HFF-Myc (cell line): ENCODE measurements at regions not wholly inside any gene's neighbourhood (a gene's known extent, or its start where the extent isn't known, plus 50 kb on each side); places are given as distances from the start of the nearest gene placed in this dataset.

ENCODE experiments used
- DNase-seq: peaks from one replicate; pipeline ENCODE4 v3.0.0-alpha.2; 2011; ENCODE audit warnings: low read depth; ENCODE audit errors: extremely low read depth
- H3K4me3 ChIP-seq: replicated peaks from 2 replicates; pipeline ENCODE4 v1.5.1; 2011; ENCODE audit warnings: low read depth, mild to moderate bottlenecking, control low read depth, low read length
- CTCF ChIP-seq: IDR thresholded peaks from 2 replicates; pipeline ENCODE4 v1.5.1; 2012; ENCODE audit warnings: mild to moderate bottlenecking, low read depth, low read length, control low read depth; ENCODE audit errors: missing control alignments

- no peak overlapping the region for H3K4me3 ChIP-seq
- peak; percentile 78 for TF ChIP-seq CTCF
- peak; percentile 57 for DNase-seq
These were observed 60.4 kb upstream of the CAST start for GRCh38 chr5:96601715-96602244.

GRCh38 chr5:96602776-96603175, 59.4 kb upstream of the CAST start:
- TF ChIP-seq CTCF: no peak
- no peak overlapping the region for H3K4me3 ChIP-seq
- no peak for DNase-seq

GRCh38 chr5:96605144-96605837, 56.9 kb upstream of the CAST start:
- H3K4me3 ChIP-seq: no peak overlapping the region
- no peak for TF ChIP-seq CTCF
- DNase-seq: no peak

GRCh38 chr5:96609369-96609768, 52.8 kb upstream of the CAST start:
- no peak for DNase-seq
- TF ChIP-seq CTCF: no peak
- no peak overlapping the region for H3K4me3 ChIP-seq

- DNase-seq: no peak
- H3K4me3 ChIP-seq: no peak overlapping the region
- TF ChIP-seq CTCF: no peak
These were observed 51.4 kb upstream of the CAST start for GRCh38 chr5:96610747-96611146.

- no peak for TF ChIP-seq CTCF
- no peak for DNase-seq
- H3K4me3 ChIP-seq: no peak overlapping the region
These were observed 50.2 kb upstream of the CAST start for GRCh38 chr5:96611946-96612345.
